Transverse colon (tissue), 4 donors: ENCODE measurements at regions not wholly inside any gene's neighbourhood (a gene's known extent, or its start where the extent isn't known, plus 50 kb on each side); places are given as distances from the start of the nearest gene placed in this dataset.

Experiments
- DNase-seq: peaks from one replicate; pipeline ENCODE4 v3.0.0-alpha.2; 2019
- H3K27ac ChIP-seq, 4 donors: fragments of 200-600 bp; sonication (generic); 2 replicates each; pipeline ENCODE4 v1.5.1; 2016 to 2018; ENCODE audit warnings: inconsistent platforms in 4 of 4
- H3K27me3 ChIP-seq: fragments of 200-600 bp; sonication (generic); 2 replicates; pipeline ENCODE4 v1.5.1; 2017; ENCODE audit warnings: inconsistent platforms
- H3K36me3 ChIP-seq, 4 donors: fragments of 200-600 bp; sonication (generic); 2 replicates each; pipeline ENCODE4 v1.5.1; 2017 to 2019; ENCODE audit warnings: inconsistent platforms in 4 of 4
- H3K4me1 ChIP-seq, 4 donors: fragments of 200-600 bp; sonication (generic); 2 replicates each; pipeline ENCODE4 v1.5.1; 2017 to 2020; ENCODE audit warnings: inconsistent platforms in 4 of 4
- H3K4me3 ChIP-seq, 4 donors: fragments of 200-600 bp; sonication (generic); 1 replicate in 1 of 4; 2 replicates in 3 of 4; pipeline versions ENCODE4 v1.5.1 to v1.6.1; 2017 to 2019; ENCODE audit warnings: inconsistent platforms in 4 of 4
- H3K9me3 ChIP-seq, 2 donors: fragments of 200-600 bp; sonication (generic); 2 replicates each; pipeline ENCODE4 v1.5.1; 2017 to 2019; ENCODE audit warnings: inconsistent platforms in 2 of 2
- CTCF ChIP-seq, 5 experiments: fragments of 200-600 bp in 3 of 5; fragments of 450-650 bp in 2 of 5; sonication (generic) in 3 of 5; IDR thresholded peaks; 1 replicate in 2 of 5; 2 replicates in 3 of 5; pipeline ENCODE4 v1.5.1; 2016 to 2017; ENCODE audit warnings: antibody characterized with exemption in 5 of 5, inconsistent platforms in 3 of 5, mild to moderate bottlenecking in 2 of 5, moderate library complexity in 1 of 5
- EP300 ChIP-seq: sonication (generic); formaldehyde crosslinking; IDR thresholded peaks from one replicate; pipeline ENCODE4 v1.6.1; 2017; ENCODE audit warnings: antibody characterized with exemption, low read depth
- POLR2A ChIP-seq: fragments of 450-650 bp; IDR thresholded peaks from one replicate; pipeline ENCODE4 v1.6.1; 2016; ENCODE audit warnings: antibody characterized with exemption, mild to moderate bottlenecking, moderate library complexity
- POLR2AphosphoS5 ChIP-seq, 3 donors: sonication (generic); formaldehyde crosslinking; IDR thresholded peaks; one replicate each; pipeline ENCODE4 v1.6.1; 2016; ENCODE audit warnings: antibody characterized with exemption in 3 of 3
- WGBS, 2 donors: methylation state at CpG; one replicate each; pipeline ENCODE4 v1.1.5; 2018; ENCODE audit warnings: low coverage in 1 of 2; 5-methylcytosine and 5-hydroxymethylcytosine counted together
- in situ Hi-C, 4 donors: fragments of 200-750 bp; cut with MboI; loops; one replicate each; pipeline versions ENCODE4 v1.15.0 to v1.15.1; 2017; ENCODE audit warnings: low sequenced_read_pairs in 3 of 4, low pct_ligation_motif_present in 1 of 4, low pct_unique_long_range_greater_than_20kb in 1 of 4
- intact Hi-C: fragments of 100-400 bp; cut with DNase I; formaldehyde crosslinking; loops from one replicate; pipeline ENCODE4 v1.15.1; 2023; ENCODE audit warnings: low total_unique reads

- Histone ChIP-seq H3K36me3 (no peaks in the 10 kb centered on the region), H3K27me3 (no peaks in the 10 kb centered on the region), H3K27ac (no peak overlapping the region), H3K9me3 (no peaks in the 10 kb centered on the region), H3K4me1 (no peaks in the 10 kb centered on the region), H3K4me3 (no peak overlapping the region)
- in situ Hi-C loops, result no loop called here
- peak; percentile 8 for DNase-seq
- TF ChIP-seq EP300, result no peak
- TF ChIP-seq POLR2A, result no peak
- TF ChIP-seq POLR2AphosphoS5 (IDR thresholded peaks at IDR 0.05), result no peak
- TF ChIP-seq CTCF (IDR thresholded peaks at IDR 0.05), result no peak
- intact Hi-C loops, result no loop called here
These were observed 588.3 kb downstream of the EBF1 start for GRCh38 chr5:158511454-158511853.

GRCh38 chr5:158510479-158510878 lies 589.2 kb downstream of the EBF1 start:
- Histone ChIP-seq H3K4me1 (no peaks in the 10 kb centered on the region), H3K9me3 (peaks cover 0 to 5% of the 10 kb centered on the region in 2 donors), H3K36me3 (no peaks in the 10 kb centered on the region), H3K27ac (no peak overlapping the region), H3K27me3 (no peaks in the 10 kb centered on the region), H3K4me3 (no peak overlapping the region)
- TF ChIP-seq EP300, result no peak
- no peak for TF ChIP-seq CTCF (IDR thresholded peaks at IDR 0.05)
- TF ChIP-seq POLR2AphosphoS5 (IDR thresholded peaks at IDR 0.05), result no peak
- no peak for TF ChIP-seq POLR2A
- in situ Hi-C loops, result no loop called here
- no peak for DNase-seq
- 56 to 67% methylated on average over 7 of the region's 7 CpGs for WGBS, 2 donors
- intact Hi-C loops, result no loop called here

- Histone ChIP-seq H3K4me1 (no peaks in the 10 kb centered on the region), H3K27ac (no peak overlapping the region), H3K27me3 (no peaks in the 10 kb centered on the region), H3K4me3 (no peak overlapping the region), H3K9me3 (peaks cover 0 to 8% of the 10 kb centered on the region in 2 donors), H3K36me3 (no peaks in the 10 kb centered on the region)
- TF ChIP-seq POLR2AphosphoS5 (IDR thresholded peaks at IDR 0.05) (no peak), CTCF (IDR thresholded peaks at IDR 0.05) (no peak), POLR2A (no peak), EP300 (no peak)
- intact Hi-C loops (no loop called here), in situ Hi-C loops (no loop called here)
- DNase-seq, result no peak
- WGBS, 2 donors, result 92 to 100% methylated on average over 1 of the region's 1 CpG
These were observed 593.1 kb downstream of the EBF1 start for GRCh38 chr5:158506648-158507047.

GRCh38 chr5:158502686-158503085 lies 597.0 kb downstream of the EBF1 start:
- intact Hi-C loops, result no loop called here
- Histone ChIP-seq H3K27ac (no peak overlapping the region), H3K4me3 (no peak overlapping the region), H3K36me3 (no peaks in the 10 kb centered on the region), H3K27me3 (no peaks in the 10 kb centered on the region), H3K9me3 (peaks cover 0 to 8% of the 10 kb centered on the region in 2 donors), H3K4me1 (no peaks in the 10 kb centered on the region)
- DNase-seq, result no peak
- in situ Hi-C loops, result no loop called here
- no peak for TF ChIP-seq CTCF (IDR thresholded peaks at IDR 0.05)
- TF ChIP-seq POLR2A, result no peak
- no peak for TF ChIP-seq EP300
- TF ChIP-seq POLR2AphosphoS5 (IDR thresholded peaks at IDR 0.05), result no peak
- WGBS, 2 donors, result 64 to 80% methylated on average over 5 of the region's 5 CpGs
